ENCODE measurements at regions not wholly inside any gene's neighbourhood (a gene's known extent, or its start where the extent isn't known, plus 50 kb on each side); places are given as distances from the start of the nearest gene placed in this dataset.
"Not testable (repeated sequence)": the region's sequence is repeated elsewhere in the genome, so short reads cannot be mapped to it uniquely, and the experiment has no call there.

GRCh38 chr9:90221899-90222298 is 420.7 kb downstream of the DIRAS2 start:
- DNase-seq (ENCODE audit: low read depth), result not testable (repeated sequence)

GRCh38 chr9:90226839-90227338 is 415.7 kb downstream of the DIRAS2 start:
- DNase-seq (ENCODE audit: low read depth), result peak; percentile 52

- not testable (repeated sequence) for DNase-seq (ENCODE audit: low read depth)
Observed at GRCh38 chr9:90233081-90233480, 409.5 kb downstream of the DIRAS2 start.

- no peak for DNase-seq (ENCODE audit: low read depth)
Observed at GRCh38 chr9:90240541-90240940, 402.1 kb downstream of the DIRAS2 start.

- DNase-seq (ENCODE audit: low read depth), result no peak
Observed at GRCh38 chr9:90245661-90246060, 397.0 kb downstream of the DIRAS2 start.

- no peak for DNase-seq (ENCODE audit: low read depth)
Observed at GRCh38 chr9:90249094-90249493, 393.5 kb downstream of the DIRAS2 start.

GRCh38 chr9:90251316-90251715 is 391.3 kb downstream of the DIRAS2 start:
- DNase-seq (ENCODE audit: low read depth), result no peak

GRCh38 chr9:90256345-90256744 is 386.3 kb downstream of the DIRAS2 start:
- DNase-seq (ENCODE audit: low read depth), result no peak

- DNase-seq (ENCODE audit: low read depth), result no peak
Observed at GRCh38 chr9:90259311-90260246, 383.0 kb downstream of the DIRAS2 start.

- DNase-seq (ENCODE audit: low read depth), result no peak
Observed at GRCh38 chr9:90261698-90262097, 380.9 kb downstream of the DIRAS2 start.

- no peak for DNase-seq (ENCODE audit: low read depth)
Observed at GRCh38 chr9:90268613-90269012, 374.0 kb downstream of the DIRAS2 start.

- no peak for DNase-seq (ENCODE audit: low read depth)
Observed at GRCh38 chr9:90271707-90272106, 370.9 kb downstream of the DIRAS2 start.

GRCh38 chr9:90274725-90275124 is 367.9 kb downstream of the DIRAS2 start:
- no peak for DNase-seq (ENCODE audit: low read depth)

GRCh38 chr9:90285946-90286345 is 356.7 kb downstream of the DIRAS2 start:
- DNase-seq (ENCODE audit: low read depth), result no peak

GRCh38 chr9:90287567-90288274 is 354.9 kb downstream of the DIRAS2 start:
- no peak for DNase-seq (ENCODE audit: low read depth)

GRCh38 chr9:90288275-90288639 is 354.4 kb downstream of the DIRAS2 start:
- DNase-seq (ENCODE audit: low read depth), result no peak

GRCh38 chr9:90290716-90291485 is 351.7 kb downstream of the DIRAS2 start:
- no peak for DNase-seq (ENCODE audit: low read depth)

- no peak for DNase-seq (ENCODE audit: low read depth)
Observed at GRCh38 chr9:90296539-90296938, 346.1 kb downstream of the DIRAS2 start.

GRCh38 chr9:90299968-90300367 is 342.7 kb downstream of the DIRAS2 start:
- no peak for DNase-seq (ENCODE audit: low read depth)

GRCh38 chr9:90300611-90301276 is 341.9 kb downstream of the DIRAS2 start:
- DNase-seq (ENCODE audit: low read depth), result no peak

GRCh38 chr9:90301277-90301653 is 341.4 kb downstream of the DIRAS2 start:
- DNase-seq (ENCODE audit: low read depth), result no peak

GRCh38 chr9:90303655-90304054 is 339.0 kb downstream of the DIRAS2 start:
- DNase-seq (ENCODE audit: low read depth), result no peak

Data from T follicular helper cell (primary cell).